ENCODE measurements at regions not wholly inside any gene's neighbourhood (a gene's known extent, or its start where the extent isn't known, plus 50 kb on each side); places are given as distances from the start of the nearest gene placed in this dataset.

DNA sequence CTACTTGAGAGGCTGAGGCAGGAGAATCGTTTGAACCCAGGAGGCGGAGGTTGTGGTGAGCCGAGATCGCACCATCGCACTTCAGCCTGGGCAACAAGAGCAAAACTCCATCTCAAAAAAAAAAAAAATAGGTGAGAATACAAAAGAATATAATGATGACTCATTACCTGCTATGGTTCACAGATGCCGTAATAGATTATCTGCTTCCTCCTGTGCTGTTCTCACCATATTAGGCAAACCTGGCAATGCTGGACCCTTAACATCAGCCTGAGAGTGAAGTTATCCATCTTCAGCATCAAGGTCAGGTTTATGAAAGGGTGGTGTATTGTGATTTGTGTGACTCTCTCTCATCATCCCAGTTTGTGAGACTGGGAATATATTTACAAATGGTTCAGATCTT lies 271.3 kb upstream of the CPHXL start:
- DNase-seq (ENCODE audit: low read depth), result no peak

DNA sequence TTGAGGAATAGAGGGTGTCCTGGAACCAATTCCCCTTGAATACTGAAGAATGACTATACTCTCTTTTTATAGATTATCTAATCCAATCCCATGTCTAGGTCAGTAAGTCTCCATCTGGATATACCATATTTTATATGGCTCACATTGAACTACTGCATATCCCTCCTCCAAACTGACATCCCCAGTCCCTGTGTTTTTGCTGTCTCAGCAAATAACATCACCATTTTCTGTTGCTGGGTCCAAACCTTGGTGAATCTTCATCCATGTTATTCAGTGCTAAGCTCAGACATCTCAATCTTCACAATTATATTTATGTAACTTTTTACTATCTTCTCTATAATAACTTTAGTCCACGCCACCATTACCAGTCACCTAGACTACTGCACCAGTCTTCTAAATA lies 269.6 kb upstream of the CNTNAP4 start:
- TF ChIP-seq, protein P1, sequence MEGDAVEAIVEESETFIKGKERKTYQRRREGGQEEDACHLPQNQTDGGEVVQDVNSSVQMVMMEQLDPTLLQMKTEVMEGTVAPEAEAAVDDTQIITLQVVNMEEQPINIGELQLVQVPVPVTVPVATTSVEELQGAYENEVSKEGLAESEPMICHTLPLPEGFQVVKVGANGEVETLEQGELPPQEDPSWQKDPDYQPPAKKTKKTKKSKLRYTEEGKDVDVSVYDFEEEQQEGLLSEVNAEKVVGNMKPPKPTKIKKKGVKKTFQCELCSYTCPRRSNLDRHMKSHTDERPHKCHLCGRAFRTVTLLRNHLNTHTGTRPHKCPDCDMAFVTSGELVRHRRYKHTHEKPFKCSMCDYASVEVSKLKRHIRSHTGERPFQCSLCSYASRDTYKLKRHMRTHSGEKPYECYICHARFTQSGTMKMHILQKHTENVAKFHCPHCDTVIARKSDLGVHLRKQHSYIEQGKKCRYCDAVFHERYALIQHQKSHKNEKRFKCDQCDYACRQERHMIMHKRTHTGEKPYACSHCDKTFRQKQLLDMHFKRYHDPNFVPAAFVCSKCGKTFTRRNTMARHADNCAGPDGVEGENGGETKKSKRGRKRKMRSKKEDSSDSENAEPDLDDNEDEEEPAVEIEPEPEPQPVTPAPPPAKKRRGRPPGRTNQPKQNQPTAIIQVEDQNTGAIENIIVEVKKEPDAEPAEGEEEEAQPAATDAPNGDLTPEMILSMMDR (IDR thresholded peaks at IDR 0.05; ENCODE audit: insufficient read depth, low read length), result no peak
- no peak for DNase-seq (ENCODE audit: low read depth)

More for the DNA sequence above, 271.3 kb upstream of the CPHXL start:
- no peak overlapping the region for H3K4me3 ChIP-seq (ENCODE audit: low read depth, low read length)
- TF ChIP-seq, protein P1 (IDR thresholded peaks at IDR 0.05; ENCODE audit: insufficient read depth, low read length), result no peak

DNA sequence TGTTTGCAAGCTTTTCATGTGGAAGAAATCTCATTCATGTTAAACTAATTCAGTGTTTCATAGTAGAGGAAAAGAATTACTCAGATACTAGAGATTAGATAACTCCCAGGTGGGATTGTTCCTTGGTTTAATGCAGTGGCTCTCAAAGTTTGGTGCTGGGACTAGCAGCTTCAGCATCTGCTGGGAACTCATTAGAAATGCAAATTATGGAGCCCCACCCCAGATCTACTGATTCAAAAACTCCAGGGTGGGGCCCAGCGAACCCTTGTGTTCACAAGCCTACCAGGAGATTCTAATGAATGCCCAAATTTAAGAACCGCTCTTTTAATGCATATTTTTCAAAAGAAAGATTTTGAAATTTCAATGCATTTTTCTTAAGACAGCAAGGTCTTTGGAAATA lies 253.4 kb upstream of the CNTNAP4 start:
- H3K4me3 ChIP-seq (ENCODE audit: low read depth, low read length), result no peak overlapping the region
- TF ChIP-seq, protein P1 (IDR thresholded peaks at IDR 0.05; ENCODE audit: insufficient read depth, low read length), result no peak
- no peak for DNase-seq (ENCODE audit: low read depth)

More for the DNA sequence above, 269.6 kb upstream of the CNTNAP4 start:
- H3K4me3 ChIP-seq (ENCODE audit: low read depth, low read length), result no peak overlapping the region

DNA sequence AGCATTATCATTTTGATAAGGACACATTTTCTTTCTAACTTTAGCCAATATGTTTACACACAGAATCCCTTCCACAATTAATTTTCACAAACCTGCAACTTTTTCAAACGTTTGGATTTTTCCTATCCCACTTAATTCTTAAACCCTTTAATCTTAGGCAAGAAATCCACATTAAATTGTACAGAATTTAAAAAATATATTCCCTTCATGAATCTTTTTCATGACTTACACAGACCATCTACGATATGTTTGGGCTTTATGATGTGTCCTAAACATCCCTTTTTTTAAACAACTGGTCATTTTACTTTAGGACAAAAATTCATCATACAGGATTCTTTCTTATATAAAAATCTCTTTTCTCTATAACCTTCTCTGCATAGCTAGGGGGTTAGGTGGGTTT lies 241.5 kb upstream of the CNTNAP4 start:
- no peak overlapping the region for H3K4me3 ChIP-seq (ENCODE audit: low read depth, low read length)

DNA sequence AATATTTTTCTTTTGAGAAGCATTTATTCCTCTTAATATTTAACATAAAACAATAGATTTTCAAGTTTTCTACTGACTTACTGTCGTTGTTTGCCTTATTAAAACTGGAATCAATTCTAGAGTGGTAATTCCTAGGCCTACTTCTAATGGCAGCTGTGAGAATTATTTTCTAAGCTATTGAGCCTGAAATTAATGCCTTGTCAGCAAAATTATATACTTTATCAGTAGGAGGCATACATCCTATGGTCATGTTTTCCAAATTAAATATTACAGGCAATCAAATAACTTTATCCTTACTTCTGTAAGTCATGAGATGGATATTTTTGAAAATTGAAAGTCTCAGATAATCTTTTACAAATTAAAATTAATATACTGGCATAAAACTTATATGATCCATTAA lies 239.1 kb upstream of the CNTNAP4 start:
- TF ChIP-seq, protein P1 (IDR thresholded peaks at IDR 0.05; ENCODE audit: insufficient read depth, low read length), result no peak
- H3K4me3 ChIP-seq (ENCODE audit: low read depth, low read length), result no peak overlapping the region
- DNase-seq (ENCODE audit: low read depth), result no peak

More for the DNA sequence above, 241.5 kb upstream of the CNTNAP4 start:
- DNase-seq (ENCODE audit: low read depth), result no peak
- TF ChIP-seq, protein P1 (IDR thresholded peaks at IDR 0.05; ENCODE audit: insufficient read depth, low read length), result no peak

DNA sequence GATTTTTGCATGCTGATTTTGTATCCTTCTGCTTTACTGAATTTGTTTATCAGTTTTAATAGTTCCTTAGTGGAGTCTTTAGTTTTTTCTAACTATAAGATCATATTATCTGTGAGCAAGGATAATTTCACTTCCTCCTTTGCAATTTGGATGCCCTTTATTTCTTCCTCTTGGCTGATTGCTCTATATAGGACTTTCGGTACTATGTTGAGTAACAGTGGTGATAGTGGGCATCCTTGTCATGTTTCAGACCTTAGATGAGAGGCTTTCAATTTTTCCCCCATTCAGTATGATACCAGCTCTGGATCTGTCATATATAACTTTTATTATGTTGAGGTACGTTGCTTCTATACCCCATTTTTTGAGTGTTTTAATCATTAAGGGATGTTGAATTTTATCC lies 224.5 kb upstream of the CNTNAP4 start:
- no peak for DNase-seq (ENCODE audit: low read depth)
- no peak overlapping the region for H3K4me3 ChIP-seq (ENCODE audit: low read depth, low read length)
- TF ChIP-seq, protein P1 (IDR thresholded peaks at IDR 0.05; ENCODE audit: insufficient read depth, low read length), result no peak

DNA sequence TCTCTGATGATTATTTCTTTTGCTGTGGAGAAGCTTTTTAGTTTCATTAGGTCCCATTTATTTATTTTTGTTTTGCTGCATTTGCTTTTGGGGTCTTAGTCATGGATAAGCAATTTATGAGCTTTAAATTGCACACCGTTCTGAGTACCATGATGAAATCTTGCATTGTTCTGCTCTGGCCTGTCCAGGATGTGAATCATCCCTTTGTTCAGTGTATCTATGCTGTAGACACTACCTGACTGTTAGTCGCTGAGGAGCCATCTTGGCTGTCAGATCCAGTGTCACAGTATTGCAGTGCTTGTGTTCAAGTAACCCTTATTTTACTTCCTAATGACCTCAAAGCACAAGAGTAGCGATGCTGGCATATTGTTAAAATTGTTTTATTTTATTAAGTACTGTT lies 218.0 kb upstream of the CNTNAP4 start:
- DNase-seq (ENCODE audit: low read depth), result no peak
- no peak overlapping the region for H3K4me3 ChIP-seq (ENCODE audit: low read depth, low read length)
- TF ChIP-seq, protein P1 (IDR thresholded peaks at IDR 0.05; ENCODE audit: insufficient read depth, low read length), result no peak
